HG02884 (cell line): ENCODE measurements at regions not wholly inside any gene's neighbourhood (a gene's known extent, or its start where the extent isn't known, plus 50 kb on each side); places are given as distances from the start of the nearest gene placed in this dataset.

Source experiments
- ATAC-seq: cut with Tn5 transposase; IDR thresholded peaks from one replicate; pipeline ENCODE4 v1.9.1; 2021; ENCODE audit warnings: mild to moderate bottlenecking, moderate library complexity; ENCODE audit not compliant: unreplicated experiment

DNA sequence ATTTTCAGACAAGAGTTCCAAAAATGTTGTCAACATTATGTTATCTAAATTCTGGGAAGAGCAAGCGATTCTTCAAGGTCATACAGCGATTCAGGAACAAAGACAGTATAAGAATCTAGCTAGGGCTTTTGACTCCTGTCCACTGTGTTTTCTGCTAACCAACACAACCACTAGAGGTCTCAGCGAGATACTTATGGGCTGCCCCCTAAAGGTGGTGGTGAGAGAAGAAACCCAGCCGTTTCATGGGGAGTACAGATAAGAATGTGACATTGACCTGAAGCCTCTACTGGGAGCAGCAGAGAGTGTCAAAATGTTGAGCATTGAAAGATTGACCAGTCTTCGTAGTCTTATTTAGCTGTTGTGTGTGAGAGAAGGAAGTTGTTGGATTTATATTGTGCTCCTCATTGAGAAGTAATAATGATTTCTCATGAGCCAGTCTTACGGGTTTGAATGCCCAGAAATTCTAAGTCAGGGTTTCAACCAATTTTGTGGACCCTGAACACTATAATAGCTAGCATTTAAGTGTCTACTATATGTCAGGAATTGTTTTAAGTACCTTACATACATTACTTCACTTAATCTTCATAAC, 168.3 kb downstream of the SPRY1 start:
- peak; percentile 100 for ATAC-seq

DNA sequence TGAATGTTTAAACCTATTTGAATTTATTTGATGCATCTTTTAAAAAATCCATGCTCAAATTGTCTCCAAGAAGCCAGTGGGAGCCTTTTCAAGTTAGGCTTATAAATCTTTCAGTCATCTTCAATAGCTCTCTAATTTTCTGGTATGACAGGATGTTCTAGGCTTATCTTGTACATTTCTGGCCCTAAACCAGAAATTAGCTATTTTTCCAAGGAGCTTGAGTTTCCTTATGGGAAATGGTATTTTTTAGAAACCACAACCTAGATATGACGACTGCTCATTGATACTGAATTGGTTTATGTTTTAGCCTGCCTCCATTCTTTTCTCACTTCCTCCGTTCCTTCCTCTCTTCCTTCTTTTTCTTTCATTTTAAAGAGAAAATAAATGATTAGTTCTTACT, 172.3 kb downstream of the SPRY1 start:
- ATAC-seq: no peak

DNA sequence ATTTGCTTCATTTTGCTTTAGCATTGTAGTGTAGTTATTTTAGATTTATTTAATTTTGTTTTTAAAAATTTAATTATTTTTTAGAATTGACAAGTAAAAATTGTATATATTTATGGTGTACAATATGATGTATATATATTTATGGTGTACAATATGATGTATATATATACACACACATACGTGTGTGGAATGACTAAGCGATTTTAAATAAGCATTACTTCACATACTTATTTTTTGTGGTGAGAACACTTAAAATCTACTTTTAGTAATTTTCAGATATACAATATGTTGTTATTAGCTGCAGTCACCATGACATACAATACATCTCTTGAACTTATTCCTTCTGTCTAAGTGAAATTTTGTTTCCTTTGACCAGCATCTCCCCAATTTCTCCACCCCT, 172.9 kb downstream of the SPRY1 start:
- ATAC-seq: no peak

- no peak for ATAC-seq
Measured at GRCh38 chr4:123573866-123574508, 177.4 kb downstream of the SPRY1 start.

- ATAC-seq: no peak
Measured at GRCh38 chr4:123575291-123575690, 178.7 kb downstream of the SPRY1 start.

GRCh38 chr4:123577225-123577906, 180.8 kb downstream of the SPRY1 start:
- ATAC-seq: no peak

DNA sequence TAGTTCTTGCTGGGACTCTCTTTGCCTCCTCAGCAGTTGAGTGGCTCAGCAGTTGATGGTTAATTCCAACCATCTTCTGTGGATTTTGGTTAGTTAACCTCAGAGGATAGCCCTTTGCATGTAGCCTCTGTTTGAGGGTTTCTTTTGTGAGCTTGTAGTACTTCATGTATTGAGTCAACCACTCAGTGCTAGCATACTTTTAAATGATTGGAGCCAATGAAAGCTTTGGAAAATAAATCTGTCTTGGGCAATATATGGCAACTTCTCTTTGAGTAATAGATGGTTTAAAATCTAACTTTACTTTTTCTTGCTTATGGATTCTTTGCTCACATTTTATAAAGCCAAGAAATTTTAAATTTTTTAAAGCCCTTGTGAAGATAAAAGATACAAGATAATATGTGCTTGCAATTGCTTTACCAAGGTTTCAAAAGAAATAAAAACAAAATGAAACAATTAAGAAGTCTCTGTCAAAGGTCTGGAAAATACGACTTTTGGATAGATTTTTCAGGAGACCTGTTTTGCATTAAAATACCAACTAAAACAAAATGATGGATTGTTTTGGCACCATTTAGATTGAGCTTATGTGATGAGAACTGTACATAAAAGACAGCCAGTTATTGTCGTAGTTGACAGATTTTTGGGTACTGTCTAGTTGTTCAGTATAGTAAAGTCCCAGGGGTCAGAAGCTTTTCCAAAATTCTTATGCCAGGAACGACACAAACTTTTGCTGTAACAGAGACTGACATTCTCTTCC, 181.9 kb downstream of the SPRY1 start:
- no peak for ATAC-seq

- no peak for ATAC-seq
Measured at GRCh38 chr4:123579961-123580360, 183.4 kb downstream of the SPRY1 start.

DNA sequence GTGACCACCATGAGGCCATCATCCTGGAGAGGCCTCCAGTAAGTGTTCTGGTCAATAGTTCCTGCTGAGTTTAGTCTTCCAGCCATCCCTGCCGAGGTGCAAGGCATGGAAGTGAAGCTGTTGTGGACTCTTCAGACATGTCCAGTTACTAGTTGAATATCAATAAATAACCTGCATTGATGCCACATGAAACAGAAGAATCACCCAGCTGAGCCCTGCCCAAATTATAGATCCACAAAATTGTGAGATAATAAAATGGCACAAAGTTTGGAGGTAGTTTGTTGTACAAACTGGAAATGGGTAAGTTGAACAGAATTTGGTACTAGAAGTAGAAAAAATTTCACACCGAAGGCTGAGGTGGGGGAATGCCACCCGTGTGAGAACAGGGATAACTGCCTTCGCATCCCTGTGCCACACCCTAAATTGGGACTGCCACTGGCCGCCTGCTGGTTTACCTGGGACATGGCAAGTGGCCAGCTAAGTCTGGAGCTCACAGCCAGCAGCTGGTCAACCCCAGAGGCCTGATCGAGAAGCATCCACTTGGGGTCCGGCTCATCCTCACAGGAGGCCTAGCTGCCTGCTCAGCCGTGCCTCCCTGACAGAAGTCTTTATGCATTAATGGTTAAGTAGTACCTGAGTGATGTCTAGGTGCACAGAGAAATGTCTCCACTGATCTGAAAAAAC, 184.5 kb downstream of the SPRY1 start:
- no peak for ATAC-seq

DNA sequence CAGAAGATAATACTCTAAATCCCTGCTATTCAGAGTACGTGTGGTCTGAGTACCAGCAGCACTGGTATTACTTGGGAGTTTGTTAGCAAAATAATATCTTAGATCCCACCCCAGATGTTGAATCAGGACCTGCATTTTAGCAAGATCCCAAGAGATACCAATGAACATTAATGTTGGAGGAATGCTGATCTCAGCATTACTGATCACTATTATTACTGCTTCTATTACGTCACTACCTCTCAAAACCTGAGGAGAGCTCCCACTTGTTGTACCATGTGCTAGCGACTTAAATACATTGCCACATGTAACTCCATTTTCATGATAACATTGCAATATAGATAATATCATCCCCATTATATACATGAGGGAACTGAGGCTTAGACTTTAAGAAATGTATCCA, 185.2 kb downstream of the SPRY1 start:
- no peak for ATAC-seq

- ATAC-seq: no peak
Measured at GRCh38 chr4:123583043-123583442, 186.4 kb downstream of the SPRY1 start.

GRCh38 chr4:123585111-123585510, 188.5 kb downstream of the SPRY1 start:
- no peak for ATAC-seq

DNA sequence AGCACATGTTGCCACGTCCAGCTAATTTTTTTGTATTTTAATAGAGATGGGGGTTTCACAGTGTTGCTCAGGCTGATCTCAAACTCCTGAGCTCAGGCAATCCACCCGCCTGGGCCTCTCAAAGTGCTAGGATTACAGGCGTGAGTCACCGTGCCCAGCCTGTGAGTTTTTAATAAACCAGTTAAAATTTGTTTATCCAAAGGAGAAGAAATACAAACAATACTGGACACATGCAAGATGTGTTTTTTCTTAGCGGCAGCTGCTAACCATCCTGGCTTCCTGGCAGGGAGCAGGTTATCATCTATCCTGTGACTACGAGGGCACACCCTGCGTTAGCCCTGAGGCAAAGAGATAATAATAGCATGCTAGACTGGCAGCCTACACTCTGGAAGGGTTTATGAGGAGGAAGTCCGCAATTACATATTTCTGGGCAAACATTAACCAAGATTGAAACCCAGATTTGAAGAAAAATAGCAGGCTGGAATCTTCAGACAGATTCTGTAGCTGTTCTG, 191.4 kb downstream of the SPRY1 start:
- no peak for ATAC-seq

DNA sequence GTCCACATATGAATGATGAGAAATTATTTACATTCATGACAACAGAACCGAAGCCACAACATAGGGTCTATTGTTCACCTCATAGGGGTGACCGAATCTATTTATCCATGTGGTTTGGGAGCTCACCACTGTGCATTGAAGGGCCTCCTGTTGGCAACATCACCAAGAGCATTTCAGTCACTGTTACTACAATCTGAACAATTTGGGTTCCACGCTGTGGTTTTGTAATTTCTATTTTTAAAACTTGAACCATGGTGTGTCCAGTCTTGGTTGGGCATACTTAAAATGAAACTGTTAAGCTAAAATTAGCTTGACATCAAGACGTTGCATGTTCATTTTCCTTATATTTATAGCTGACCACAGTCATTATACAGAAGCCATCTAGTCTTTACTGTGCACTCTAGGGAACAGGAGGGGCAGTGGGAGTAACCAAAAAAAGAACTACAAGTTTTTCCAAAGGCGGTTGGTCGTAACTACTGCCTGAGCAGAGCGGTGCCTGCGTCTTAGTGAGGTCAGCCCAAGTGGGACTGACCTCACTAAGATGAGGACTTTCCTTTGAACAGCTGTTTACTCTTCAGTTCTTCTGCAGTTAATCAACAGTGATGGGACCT, 192.1 kb downstream of the SPRY1 start:
- peak; percentile 78 for ATAC-seq

DNA sequence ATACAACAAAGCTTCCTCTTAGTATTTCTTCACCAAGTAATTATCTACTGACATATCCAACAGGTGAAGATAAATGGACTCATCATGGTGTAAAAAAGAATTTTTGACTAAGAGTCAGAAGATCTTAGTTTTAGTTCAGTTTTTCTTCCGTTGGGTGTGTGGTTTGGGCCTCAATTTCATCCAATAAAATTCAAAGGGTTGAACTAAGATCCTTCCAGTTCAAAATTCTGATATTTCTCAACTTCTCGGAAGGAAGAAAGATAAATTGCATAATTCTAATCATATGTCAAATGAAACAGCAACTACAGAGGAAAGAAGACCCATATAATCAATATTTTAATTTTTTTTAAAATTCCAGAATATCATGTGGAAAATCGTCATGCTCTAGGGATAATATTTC, 192.7 kb downstream of the SPRY1 start:
- no peak for ATAC-seq

DNA sequence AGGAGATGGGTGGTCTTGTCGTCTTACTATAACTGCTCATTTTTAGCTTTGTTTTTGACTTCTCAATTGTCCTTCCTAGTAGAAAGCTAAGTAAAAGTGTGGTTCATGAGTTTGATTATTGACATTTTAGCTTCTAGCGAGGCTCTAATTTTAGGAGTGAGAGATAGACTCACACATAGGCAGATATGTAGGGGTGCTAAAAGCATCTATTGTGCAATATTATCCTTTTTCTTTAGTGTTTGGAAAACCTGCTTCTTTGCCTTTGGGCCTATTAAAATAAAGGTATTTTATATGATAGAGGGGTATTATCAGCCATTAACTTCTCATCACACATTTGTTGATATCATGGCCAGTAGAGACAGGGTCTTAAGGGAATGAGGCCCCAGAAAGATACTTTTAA, 195.3 kb downstream of the SPRY1 start:
- ATAC-seq: no peak

GRCh38 chr4:123593655-123594054, 197.1 kb downstream of the SPRY1 start:
- ATAC-seq: no peak

GRCh38 chr4:123596805-123597204, 200.2 kb downstream of the SPRY1 start:
- ATAC-seq: no peak

DNA sequence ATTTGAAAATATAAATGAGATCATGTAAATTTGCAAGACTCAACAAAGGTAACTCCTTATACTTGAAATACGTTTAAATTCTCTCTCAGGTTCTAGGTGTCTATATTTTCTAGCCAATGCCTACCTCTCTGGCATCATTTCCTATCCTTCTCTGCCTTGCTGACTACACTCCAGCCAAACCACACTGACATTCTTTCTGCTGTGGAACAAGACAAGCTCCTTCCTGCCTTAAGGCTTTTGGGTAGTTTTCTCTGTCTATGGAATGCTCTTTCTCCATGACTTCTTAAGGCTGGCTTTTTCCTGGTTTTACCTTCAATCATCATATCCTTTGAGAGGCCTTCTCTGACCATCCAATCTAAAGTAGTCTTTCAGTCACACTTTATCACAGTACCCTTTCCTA, 201.0 kb downstream of the SPRY1 start:
- ATAC-seq: no peak

GRCh38 chr4:123598331-123598730, 201.7 kb downstream of the SPRY1 start:
- no peak for ATAC-seq
